ENCODE measurements at regions not wholly inside any gene's neighbourhood (a gene's known extent, or its start where the extent isn't known, plus 50 kb on each side); places are given as distances from the start of the nearest gene placed in this dataset.

GRCh38 chr3:70889162-70890019 is 577.0 kb upstream of the MDFIC2 start:
- TF ChIP-seq POLR2A (IDR thresholded peaks at IDR 0.05; ENCODE audit: low read depth, low read length) (no peak), POLR2AphosphoS5 (IDR thresholded peaks at IDR 0.05; ENCODE audit: low read depth, low read length) (no peak), TAF1 (IDR thresholded peaks at IDR 0.05; ENCODE audit: borderline replicate concordance, low read depth, low read length) (no peak)
